Muscle of back (tissue), 3 donors: ENCODE measurements at regions not wholly inside any gene's neighbourhood (a gene's known extent, or its start where the extent isn't known, plus 50 kb on each side); places are given as distances from the start of the nearest gene placed in this dataset.
"Not testable (repeated sequence)": the region's sequence is repeated elsewhere in the genome, so short reads cannot be mapped to it uniquely, and the experiment has no call there.

Experiments
- DNase-seq, 3 donors: peaks; one replicate each; pipeline versions ENCODE4 v3.0.0 to v3.0.0-alpha.2; 2013

GRCh38 chr2:77721593-77721992 is 199.4 kb upstream of the LRRTM4 start:
- no peak for DNase-seq

DNA sequence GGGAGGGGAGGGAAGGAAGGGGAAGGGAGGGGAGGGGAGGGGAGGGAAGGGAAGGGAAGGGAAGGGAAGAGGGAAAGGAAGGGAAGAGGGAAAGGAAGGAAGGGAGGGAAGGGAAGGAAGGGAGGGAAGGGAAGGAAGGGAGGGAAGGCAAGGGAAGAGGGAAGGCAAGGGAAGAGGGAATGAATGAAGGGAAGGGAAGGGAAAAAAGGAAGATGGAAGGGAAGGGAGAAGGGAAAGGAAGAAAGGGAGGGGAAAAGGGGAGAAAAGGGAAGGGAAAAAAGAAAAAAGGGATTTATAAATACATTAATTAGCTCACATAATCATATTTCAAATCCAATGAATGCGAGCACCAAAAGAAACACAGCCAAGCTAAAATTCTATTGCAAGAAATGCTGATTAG is 202.9 kb upstream of the LRRTM4 start:
- DNase-seq: no peak

DNA sequence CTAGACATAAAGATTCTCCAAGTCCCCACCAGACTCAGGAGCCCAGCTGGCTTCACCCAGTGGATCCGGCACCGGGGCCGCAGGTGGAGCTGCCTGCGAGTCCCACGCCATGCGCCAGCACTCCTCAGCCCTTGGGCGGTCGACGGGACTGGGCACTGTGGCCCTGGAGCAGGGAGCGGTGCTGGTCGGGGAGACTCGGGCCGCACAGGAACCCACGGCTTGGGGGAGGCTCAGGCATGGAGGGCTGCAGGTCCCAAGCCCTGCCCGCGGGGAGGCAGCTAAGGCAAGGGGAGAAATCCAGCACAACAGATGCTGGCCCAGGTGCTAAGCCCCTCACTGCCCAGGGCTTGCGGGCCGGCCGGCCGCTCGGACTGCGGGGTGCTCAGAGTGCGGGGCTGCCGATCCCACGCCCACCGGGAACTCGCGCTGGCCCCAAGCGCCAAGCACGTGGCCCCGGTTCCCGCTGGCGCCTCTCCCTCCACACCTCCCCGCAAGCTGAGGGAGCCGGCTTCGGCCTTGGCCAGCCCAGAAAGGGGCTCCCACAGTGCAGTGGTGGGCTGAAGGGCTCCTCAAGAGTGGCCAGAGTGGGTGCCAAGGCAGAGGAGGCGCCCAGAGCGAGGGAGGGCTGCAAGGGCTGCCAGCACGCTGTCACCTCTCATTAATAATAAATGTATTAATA is 212.6 kb upstream of the LRRTM4 start:
- DNase-seq: not testable (repeated sequence)

GRCh38 chr2:77737236-77737635 is 215.1 kb upstream of the LRRTM4 start:
- DNase-seq: no peak

DNA sequence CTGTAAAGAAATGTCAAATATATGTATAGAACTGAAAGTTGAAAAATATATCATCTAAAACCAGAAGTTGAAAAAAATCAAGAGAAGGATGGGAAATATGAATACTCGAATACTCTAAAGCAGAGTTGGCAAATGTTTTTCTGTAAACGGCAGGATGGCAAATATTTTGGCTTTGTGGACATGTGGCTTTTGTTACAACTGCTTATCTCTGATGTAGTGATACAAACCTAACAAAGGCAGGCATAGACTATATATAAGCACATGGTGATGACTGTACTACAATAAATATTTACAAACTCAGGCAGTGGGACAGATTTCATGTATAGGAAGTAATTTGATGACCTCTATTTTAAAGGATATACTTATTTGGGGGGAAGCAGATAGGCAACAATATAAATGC is 224.6 kb upstream of the LRRTM4 start:
- DNase-seq: no peak

DNA sequence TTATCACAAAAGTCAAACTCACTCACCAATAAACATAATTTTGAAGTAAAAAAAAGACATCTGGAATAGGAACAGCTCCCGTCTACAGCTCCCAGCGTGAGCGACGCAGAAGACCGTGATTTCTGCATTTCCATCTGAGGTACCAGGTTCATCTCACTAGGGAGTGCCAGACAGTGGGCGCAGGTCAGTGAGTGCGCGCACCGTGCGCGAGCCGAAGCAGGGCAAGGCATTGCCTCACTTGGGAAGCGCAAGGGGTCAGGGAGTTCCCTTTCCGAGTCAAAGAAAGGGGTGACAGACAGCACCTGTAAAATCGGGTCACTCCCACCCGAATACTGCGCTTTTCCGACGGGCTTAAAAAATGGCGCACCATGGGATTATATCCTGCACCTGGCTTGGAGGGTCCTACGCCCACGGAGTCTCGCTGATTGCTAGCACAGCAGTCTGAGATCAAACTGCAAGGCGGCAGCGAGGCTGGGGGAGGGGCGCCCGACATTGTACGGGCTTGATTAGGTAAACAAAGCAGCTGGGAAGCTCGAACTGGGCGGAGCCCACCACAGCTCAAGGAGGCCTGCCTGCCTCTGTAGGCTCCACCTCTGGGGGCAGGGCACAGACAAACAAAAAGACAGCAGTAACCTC is 231.7 kb upstream of the LRRTM4 start:
- DNase-seq: not testable (repeated sequence)

DNA sequence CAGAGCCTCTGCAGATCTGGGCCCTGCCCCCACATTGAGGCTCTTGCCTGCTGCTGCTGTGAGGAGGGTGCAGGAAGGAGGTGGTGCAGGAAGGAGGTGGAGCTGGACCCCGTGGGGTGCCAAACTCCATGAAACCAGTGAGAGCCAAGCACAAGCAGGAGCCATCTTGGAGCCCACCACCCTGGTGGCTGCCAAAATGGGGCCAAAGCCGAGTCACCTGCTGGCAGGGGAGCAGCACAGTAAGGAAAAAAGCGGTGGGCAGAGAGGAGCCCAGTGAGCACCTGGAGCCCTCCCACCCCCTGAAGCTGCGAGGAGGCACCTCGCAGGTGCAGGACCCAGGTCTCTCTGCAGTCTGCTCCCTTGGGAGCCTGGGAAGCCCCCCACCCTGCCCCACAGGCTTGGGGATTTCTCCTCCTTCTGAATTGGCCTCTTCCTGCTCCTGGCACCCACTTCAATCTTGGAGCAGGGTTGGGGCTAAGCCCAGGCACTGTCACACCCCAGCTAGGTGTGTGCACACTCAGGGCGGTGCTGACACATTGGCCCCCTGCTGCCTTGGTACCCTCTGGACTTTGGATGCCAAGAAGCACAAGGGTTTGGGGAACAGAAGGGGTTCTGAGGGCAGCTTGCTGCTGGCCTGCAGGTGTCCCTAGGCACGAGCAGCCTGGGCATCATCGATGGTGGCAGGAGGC is 245.4 kb upstream of the LRRTM4 start:
- no peak for DNase-seq

DNA sequence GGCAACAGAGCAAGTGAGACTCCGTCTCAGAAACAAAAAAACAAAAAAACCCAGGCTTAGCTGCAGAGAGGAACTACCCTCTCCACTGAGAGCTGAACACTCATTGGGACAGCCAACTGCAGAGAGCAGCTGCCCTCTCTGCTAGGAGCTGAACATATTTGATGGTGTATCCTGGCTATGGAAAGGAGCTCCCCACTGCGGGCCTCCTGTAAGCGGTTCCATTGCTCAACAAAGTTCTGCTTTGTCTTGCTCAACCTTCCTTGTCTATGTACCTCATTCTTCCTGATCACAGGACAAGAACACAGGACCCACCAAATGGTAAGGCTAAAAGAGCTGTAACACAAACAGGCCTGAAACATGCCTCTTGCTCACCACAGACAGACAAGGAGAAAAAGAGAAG is 246.3 kb upstream of the LRRTM4 start:
- no peak for DNase-seq

DNA sequence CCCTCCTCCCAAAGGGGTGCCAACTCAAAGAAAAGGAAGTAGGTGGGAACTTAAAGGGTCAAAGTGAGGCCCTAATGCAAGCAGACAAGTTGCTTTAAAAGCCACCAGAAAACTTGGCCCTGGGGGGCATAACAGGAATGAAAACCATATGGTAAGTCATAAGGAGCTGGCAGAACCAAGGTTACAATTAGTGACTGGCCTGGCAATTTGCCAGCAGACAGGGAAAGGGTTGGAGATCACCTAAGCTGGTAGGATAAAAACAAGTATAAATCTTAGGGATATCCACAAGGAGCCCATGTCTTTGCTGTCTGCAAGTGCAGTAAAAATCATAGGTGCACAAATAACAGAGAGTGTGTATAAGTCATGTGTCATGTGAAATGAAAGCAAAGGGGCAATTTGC is 256.7 kb upstream of the LRRTM4 start:
- DNase-seq: no peak

DNA sequence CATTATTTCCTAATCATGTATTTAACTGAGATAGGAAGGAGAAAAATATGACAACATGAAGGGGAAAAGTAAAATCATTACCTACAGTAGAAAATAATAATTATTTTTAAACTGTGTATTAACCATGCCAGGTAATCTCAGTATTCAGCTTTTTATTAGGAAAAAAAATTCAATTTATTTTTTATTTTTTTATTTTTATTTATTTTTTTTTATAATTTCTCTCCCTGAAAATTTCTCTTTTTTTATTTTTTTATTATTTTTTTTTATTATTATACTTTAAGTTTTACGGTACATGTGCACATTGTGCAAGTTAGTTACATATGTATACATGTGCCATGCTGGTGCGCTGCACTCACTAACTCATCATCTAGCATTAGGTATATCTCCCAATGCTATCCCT is 271.3 kb upstream of the LRRTM4 start:
- DNase-seq: not testable (repeated sequence)

GRCh38 chr2:77796397-77796796 is 274.2 kb upstream of the LRRTM4 start:
- DNase-seq: no peak

- DNase-seq: no peak
Measured at GRCh38 chr2:77797088-77797487, 274.9 kb upstream of the LRRTM4 start.

DNA sequence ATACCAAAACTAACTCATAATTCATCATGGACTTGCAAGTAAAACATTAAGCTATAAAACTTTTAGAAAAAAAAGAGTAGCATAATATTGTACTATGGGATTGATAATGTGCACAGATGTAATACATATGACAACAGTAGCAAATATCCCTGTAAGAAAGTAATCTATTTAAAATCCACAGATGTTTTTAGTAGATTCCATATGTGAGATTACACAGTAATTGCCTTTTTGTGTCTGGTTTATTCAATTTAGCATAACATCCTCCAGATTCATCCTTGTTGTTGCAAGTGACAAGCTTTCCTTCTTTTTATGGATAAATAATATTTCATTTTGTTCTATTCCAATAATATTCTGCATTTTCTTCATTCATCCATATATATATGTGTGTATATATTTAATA is 278.2 kb upstream of the LRRTM4 start:
- DNase-seq: no peak

DNA sequence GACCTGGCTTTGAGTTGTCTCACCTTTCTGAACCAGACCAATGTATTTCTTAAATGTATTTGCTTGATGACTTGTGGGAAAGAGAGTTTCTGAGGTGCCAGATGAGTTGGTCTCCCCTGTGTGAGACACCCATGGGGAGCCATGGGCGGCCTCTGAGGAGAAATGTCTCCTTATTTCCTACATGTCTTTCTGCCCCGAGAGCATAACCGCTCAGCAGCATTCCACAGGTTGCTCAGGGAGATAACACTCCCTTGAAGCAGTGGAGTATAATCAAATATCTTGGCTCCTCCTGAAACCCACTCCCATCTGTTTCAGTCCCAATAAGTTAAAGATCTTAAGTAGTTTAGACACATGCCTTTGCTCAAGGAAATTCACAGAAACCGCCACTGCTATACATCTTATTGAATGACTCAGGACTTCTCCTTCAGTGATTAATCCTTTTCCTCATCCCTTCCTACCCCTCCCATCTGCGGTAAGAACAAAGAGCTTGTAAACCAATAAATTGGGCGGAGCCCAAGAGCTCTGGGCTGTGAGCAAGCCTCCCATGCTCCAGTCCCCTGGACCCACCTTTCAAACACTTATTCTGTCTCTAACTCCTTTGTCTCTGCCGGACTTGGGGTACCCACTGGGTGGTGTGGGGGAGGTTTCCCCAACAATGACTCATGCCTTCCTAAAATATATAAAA is 285.5 kb upstream of the LRRTM4 start:
- no peak for DNase-seq

DNA sequence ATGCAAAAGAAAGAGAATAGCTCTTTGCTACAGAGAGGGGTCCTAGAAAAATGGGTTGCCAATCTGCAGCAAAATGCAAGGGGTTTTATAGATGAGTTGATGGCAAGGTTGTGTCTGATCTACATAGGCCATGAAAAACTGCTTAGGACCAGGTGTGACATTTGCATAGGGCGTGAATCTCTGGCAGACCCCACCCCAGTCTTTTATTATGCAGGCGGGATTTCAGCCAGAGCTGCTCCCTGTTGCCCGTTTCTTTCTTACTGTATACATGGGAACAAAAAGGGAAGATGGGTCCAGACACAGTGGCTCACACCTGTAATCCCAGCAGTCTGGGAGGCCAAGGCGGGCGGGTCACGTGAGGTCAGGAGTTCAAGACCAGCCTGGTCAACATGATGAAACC is 286.4 kb upstream of the LRRTM4 start:
- no peak for DNase-seq

DNA sequence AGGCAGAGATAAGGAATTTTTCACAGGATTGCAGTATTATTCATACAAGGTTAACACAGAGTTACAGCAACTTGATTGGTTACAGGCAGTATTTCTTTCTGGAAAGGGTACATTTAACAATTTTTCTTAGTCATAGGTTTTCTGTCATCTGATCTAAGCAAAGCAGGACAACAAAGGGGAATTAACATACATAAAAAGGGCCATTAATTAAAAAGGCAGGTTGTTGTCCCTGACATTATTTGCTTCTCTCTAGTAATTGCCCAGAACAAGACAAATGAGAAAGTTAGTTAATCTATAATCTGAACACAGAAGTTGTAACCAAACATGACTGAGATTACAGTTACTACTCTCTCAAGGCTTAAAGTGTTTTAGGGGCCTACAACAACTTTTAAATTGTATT is 291.4 kb upstream of the LRRTM4 start:
- DNase-seq: no peak

DNA sequence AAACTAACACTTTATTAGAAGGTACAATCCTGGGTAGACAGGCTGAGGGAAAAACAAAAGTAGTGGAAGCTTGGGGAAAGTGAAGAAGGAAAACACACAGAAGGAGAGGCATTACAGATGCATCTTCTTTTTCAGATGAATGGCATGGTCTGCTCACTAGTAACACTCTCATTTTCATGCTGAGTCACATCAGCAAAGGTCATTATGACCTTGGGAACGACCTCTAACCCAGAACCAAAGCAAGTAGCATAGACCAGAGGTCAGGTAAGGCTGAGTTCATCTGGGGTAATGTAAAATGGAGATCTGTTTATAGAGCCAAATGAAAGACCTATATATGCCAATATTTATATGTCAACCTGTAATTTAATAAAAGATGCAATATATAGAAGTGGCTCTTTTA is 294.4 kb upstream of the LRRTM4 start:
- no peak for DNase-seq

- no peak for DNase-seq
Measured at GRCh38 chr2:77818186-77818585, 296.0 kb upstream of the LRRTM4 start.

- no peak for DNase-seq
Measured at GRCh38 chr2:77823028-77823427, 300.9 kb upstream of the LRRTM4 start.

- no peak for DNase-seq
Measured at GRCh38 chr2:77831060-77831459, 308.9 kb upstream of the LRRTM4 start.

DNA sequence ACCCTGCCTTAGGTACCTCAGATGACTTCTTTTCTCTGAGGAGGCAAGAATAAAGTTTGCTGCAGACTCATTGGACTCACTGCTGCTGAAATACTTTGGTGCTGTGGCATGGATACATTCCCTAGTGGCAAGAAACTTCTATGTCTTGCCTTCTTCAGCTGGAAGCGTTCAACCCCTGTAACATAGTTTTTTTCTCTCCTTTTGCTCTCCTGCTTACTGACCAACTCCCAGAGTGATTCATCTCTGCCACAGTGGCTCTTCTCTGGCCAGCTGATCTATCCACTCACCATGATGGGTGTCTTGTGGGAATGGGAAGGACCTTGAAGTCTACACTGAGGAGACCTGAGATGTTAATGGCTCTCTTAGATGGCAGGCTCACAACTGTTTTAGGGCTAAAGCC is 309.3 kb upstream of the LRRTM4 start:
- no peak for DNase-seq

GRCh38 chr2:77831898-77832297 is 309.7 kb upstream of the LRRTM4 start:
- DNase-seq: no peak
